MCF 10A (cell line): ENCODE measurements at regions not wholly inside any gene's neighbourhood (a gene's known extent, or its start where the extent isn't known, plus 50 kb on each side); places are given as distances from the start of the nearest gene placed in this dataset.
"Not testable (repeated sequence)": the region's sequence is repeated elsewhere in the genome, so short reads cannot be mapped to it uniquely, and the experiment has no call there.

Experiments
- BruUV-seq: library from RNA; stranded (reverse); fragments of 400-500 nt; replicated peaks from 2 replicates; lab custom pipeline; 2021; lab: Mats Ljungman, UMichigan
- CTCF ChIA-PET: fragments of 300-600 bp; sonication (Branson Sonifier 250); formaldehyde crosslinking; extraction: SDS; loops from one replicate; lab custom pipeline; 2021; ENCODE audit warnings: antibody characterized with exemption, inconsistent platforms; lab: Yijun Ruan, JAX
- POLR2A ChIA-PET: fragments of 300-600, 350-650 bp; sonication (Branson Sonifier 250); formaldehyde crosslinking; extraction: SDS; loops from one replicate; lab custom pipeline; 2020; ENCODE audit warnings: antibody characterized with exemption, inconsistent platforms; lab: Yijun Ruan, JAX
- DNase-seq: peaks from one replicate; pipeline ENCODE4 v3.0.0-alpha.2; 2018; ENCODE audit not compliant: unreplicated experiment
- H3K27ac Mint-ChIP-seq: one replicate; pipeline ENCODE4 v1.8.0; 2022; ENCODE audit warnings: mild to moderate bottlenecking, low read depth, mixed read lengths; ENCODE audit not compliant: unreplicated experiment
- H3K27me3 Mint-ChIP-seq: one replicate; pipeline ENCODE4 v1.8.0; 2022; ENCODE audit warnings: mixed read lengths; ENCODE audit not compliant: insufficient read depth, unreplicated experiment
- H3K36me3 Mint-ChIP-seq: one replicate; pipeline ENCODE4 v1.8.0; 2022; ENCODE audit warnings: mild to moderate bottlenecking, moderate library complexity, mixed read lengths; ENCODE audit not compliant: insufficient read depth, unreplicated experiment
- H3K4me1 Mint-ChIP-seq: one replicate; pipeline ENCODE4 v1.8.0; 2022; ENCODE audit warnings: mixed read lengths; ENCODE audit not compliant: insufficient read depth, unreplicated experiment
- H3K4me3 Mint-ChIP-seq: one replicate; pipeline ENCODE4 v1.8.0; 2022; ENCODE audit warnings: mild to moderate bottlenecking, moderate library complexity, mixed read lengths; ENCODE audit not compliant: unreplicated experiment
- H3K9me3 Mint-ChIP-seq: one replicate; pipeline ENCODE4 v1.8.0; 2022; ENCODE audit warnings: mixed read lengths; ENCODE audit not compliant: unreplicated experiment
- intact Hi-C: fragments of 100-400 bp; cut with micrococcal nuclease; formaldehyde crosslinking; loops from 2 replicates; pipeline ENCODE4 v1.14.1; 2022
- TF ChIP-seq, protein P1 (sequence below): fragments of 200-600 bp; IDR thresholded peaks from one replicate; pipeline ENCODE4 v1.8.0; 2022; ENCODE audit warnings: antibody characterized with exemption, mild to moderate bottlenecking; ENCODE audit not compliant: unreplicated experiment

DNA sequence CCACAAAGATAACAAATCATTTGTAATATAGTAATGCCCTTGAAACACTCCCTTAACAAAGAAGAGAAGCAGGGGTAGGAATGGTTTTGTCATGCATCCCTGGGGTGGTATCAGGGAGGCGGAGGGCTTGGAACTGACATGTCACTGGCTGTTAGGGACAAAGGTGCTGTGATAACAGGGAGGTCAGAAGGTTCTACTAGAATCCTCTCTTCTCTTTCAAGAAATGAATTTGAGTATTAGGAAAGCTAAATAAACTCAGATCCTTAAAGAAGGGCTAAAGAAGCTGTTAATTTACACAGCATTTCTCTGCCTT, 65.4 kb upstream of the ADAMTS18 start:
- ChIA-PET POLR2A (no interaction called here), CTCF (no interaction called here)
- Mint-ChIP-seq H3K27ac (no peak overlapping the region), H3K4me3 (no peak overlapping the region), H3K36me3 (no peaks in the 10 kb centered on the region), H3K4me1 (no peaks in the 10 kb centered on the region), H3K27me3 (peaks cover 12% of the 10 kb centered on the region), H3K9me3 (no peaks in the 10 kb centered on the region)
- DNase-seq = no peak
- TF ChIP-seq, protein P1, sequence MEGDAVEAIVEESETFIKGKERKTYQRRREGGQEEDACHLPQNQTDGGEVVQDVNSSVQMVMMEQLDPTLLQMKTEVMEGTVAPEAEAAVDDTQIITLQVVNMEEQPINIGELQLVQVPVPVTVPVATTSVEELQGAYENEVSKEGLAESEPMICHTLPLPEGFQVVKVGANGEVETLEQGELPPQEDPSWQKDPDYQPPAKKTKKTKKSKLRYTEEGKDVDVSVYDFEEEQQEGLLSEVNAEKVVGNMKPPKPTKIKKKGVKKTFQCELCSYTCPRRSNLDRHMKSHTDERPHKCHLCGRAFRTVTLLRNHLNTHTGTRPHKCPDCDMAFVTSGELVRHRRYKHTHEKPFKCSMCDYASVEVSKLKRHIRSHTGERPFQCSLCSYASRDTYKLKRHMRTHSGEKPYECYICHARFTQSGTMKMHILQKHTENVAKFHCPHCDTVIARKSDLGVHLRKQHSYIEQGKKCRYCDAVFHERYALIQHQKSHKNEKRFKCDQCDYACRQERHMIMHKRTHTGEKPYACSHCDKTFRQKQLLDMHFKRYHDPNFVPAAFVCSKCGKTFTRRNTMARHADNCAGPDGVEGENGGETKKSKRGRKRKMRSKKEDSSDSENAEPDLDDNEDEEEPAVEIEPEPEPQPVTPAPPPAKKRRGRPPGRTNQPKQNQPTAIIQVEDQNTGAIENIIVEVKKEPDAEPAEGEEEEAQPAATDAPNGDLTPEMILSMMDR = no peak
- BruUV-seq = no TSS peak
- intact Hi-C loops = no loop called here

DNA sequence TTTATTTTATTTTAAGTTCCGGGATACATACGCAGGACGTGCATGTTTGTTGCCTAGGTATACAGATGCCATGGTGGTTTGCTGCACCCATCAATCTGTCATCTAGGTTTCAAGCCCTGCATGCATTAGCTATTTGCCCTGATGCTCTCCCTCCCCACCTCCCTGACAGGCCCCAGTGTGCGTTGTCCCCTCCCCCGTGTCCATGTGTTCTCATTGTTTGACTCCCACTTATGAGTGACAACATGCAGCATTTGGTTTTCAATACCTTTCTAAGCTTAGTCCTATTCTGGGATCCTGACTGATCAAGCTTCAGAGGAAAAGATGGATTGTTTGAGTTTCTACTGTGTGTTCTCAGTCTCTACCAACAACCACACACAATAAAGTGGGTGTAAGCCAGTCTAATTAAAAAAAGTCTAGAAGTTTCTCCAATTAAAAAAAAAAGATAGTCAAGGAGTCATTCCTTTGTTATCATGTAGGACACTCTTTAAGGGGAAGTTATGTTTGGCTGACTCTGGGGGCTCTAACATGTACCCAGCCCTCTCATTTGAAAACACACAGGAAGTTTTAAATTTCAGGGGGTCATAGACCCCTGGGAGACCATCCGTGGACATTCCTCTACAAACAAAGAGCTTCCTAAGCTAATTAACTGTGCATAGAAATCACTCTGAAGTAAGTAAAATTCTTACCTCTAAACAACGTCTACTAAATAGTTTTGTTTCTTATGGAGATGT, 66.3 kb upstream of the ADAMTS18 start:
- TF ChIP-seq, protein P1 = no peak
- Mint-ChIP-seq H3K27ac (no peak overlapping the region), H3K27me3 (peaks cover 12% of the 10 kb centered on the region), H3K4me3 (no peak overlapping the region), H3K4me1 (no peaks in the 10 kb centered on the region), H3K9me3 (no peaks in the 10 kb centered on the region), H3K36me3 (no peaks in the 10 kb centered on the region)
- CTCF ChIA-PET = interaction anchor here (0.7 to 1.1 kb wide), 3 partner anchors 33 to 279 kb away, joined by 3 to 5 read pairs (median 3); no protein-coding TSS in a partner anchor
- no peak for DNase-seq
- POLR2A ChIA-PET = no interaction called here
- BruUV-seq = no TSS peak
- intact Hi-C loops = no loop called here

DNA sequence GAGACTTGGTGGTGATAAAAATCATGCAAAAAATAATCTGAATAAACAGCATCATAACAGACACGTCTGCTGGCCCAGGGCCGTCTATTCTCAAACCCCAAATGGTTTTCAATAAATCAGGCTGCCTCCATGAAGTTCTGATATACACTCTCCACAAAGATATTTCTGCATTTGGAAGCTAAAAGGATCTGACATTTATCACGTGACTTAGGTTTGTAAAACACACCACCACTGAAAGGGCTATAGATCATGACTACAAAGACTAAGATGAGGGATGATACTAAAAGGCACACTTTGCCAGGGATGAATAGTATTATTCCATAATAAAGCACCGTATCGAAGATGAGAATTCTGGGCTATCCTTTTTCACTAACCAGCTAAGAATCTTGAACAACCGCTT, 67.6 kb upstream of the ADAMTS18 start:
- CTCF ChIA-PET = no interaction called here
- TF ChIP-seq, protein P1 = no peak

DNA sequence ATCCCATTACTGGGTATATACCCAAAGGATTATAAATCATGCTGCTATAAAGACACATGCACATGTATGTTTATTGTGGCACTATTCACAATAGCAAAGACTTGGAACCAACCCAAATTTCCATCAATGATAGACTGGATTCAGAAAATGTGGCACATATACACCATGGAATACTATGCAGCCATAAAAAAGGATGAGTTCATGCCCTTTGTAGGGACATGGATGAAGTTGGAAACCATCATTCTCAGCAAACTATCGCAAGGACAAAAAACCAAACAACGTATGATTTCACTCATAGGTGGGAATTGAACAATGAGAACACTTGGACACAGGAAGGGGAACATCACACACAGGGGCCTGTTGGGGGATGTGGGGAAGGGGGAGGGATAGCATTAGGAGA, 71.7 kb upstream of the ADAMTS18 start:
- H3K9me3 Mint-ChIP-seq, H3K27ac Mint-ChIP-seq, BruUV-seq, H3K4me1 Mint-ChIP-seq, H3K36me3 Mint-ChIP-seq, POLR2A ChIA-PET, intact Hi-C loops, CTCF ChIA-PET, H3K4me3 Mint-ChIP-seq, DNase-seq: not testable (repeated sequence)
- H3K27me3 Mint-ChIP-seq = peaks cover 19% of the 10 kb centered on the region

More for the DNA sequence above, 67.6 kb upstream of the ADAMTS18 start:
- H3K4me1 Mint-ChIP-seq = no peaks in the 10 kb centered on the region
- no peaks in the 10 kb centered on the region for H3K9me3 Mint-ChIP-seq
- POLR2A ChIA-PET = no interaction called here
- DNase-seq = no peak
- no peaks in the 10 kb centered on the region for H3K36me3 Mint-ChIP-seq
- intact Hi-C loops = no loop called here
- no peak overlapping the region for H3K27ac Mint-ChIP-seq
- H3K27me3 Mint-ChIP-seq = peaks cover 12% of the 10 kb centered on the region
- BruUV-seq = no TSS peak
- H3K4me3 Mint-ChIP-seq = no peak overlapping the region

DNA sequence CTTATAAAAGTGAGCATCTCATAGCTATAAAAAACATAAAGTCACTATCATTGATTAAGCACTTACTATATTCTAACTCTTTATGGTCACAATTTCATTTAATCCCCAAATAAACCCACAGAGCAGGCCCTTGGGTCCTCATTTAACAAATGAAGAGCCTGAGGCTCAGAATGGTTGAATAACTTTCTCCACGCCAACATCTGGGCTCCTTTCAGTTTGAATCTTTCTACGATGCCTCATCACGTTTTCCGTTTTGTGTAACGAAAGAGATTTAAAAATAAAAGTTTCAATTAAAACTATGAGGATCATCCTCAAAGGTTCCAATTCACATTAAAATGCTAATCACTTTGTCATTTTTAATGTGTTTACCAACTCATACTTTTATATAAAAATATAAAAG, 74.2 kb upstream of the ADAMTS18 start:
- ChIA-PET POLR2A (no interaction called here), CTCF (no interaction called here)
- Mint-ChIP-seq H3K36me3 (no peaks in the 10 kb centered on the region), H3K4me3 (no peak overlapping the region), H3K27me3 (peaks cover 17% of the 10 kb centered on the region), H3K27ac (no peak overlapping the region), H3K4me1 (no peaks in the 10 kb centered on the region), H3K9me3 (no peaks in the 10 kb centered on the region)
- intact Hi-C loops = no loop called here
- BruUV-seq = no TSS peak
- DNase-seq = no peak
- TF ChIP-seq, protein P1 = no peak
